Spleen (tissue), 7 donors: ENCODE measurements at regions not wholly inside any gene's neighbourhood (a gene's known extent, or its start where the extent isn't known, plus 50 kb on each side); places are given as distances from the start of the nearest gene placed in this dataset.
"Not testable (repeated sequence)": the region's sequence is repeated elsewhere in the genome, so short reads cannot be mapped to it uniquely, and the experiment has no call there.

ENCODE experiments used
- POLR2A ChIP-seq, 3 donors: fragments of 450-650 bp; IDR thresholded peaks; one replicate each; pipeline ENCODE4 v1.5.1; 2017; ENCODE audit warnings: antibody characterized with exemption in 3 of 3, mild to moderate bottlenecking in 1 of 3
- POLR2AphosphoS5 ChIP-seq, 3 donors: sonication (generic); formaldehyde crosslinking; IDR thresholded peaks; one replicate each; pipeline ENCODE4 v1.5.1; 2017; ENCODE audit warnings: antibody characterized with exemption in 3 of 3
- TF ChIP-seq, protein P1 (sequence below), 11 experiments: fragments of 200-600 bp in 7 of 11; fragments of 450-650 bp in 4 of 11; sonication (generic) in 4 of 11; IDR thresholded peaks in 8 of 11; conservative IDR thresholded peaks in 3 of 11; 1 replicate in 7 of 11; 2 replicates in 4 of 11; pipeline versions ENCODE4 v1.4.0 to v1.8.0; 2016 to 2021; ENCODE audit warnings: antibody characterized with exemption in 11 of 11, inconsistent platforms in 4 of 11, mild to moderate bottlenecking in 1 of 11
- donor health status: DM: no; HTN: no; CAD: no; lungs with moderate emphysema.
- donor health status: DM: no; HTN: no; CAD: no.
- donor health status: DM: no; HTN: no; CAD: no.

DNA sequence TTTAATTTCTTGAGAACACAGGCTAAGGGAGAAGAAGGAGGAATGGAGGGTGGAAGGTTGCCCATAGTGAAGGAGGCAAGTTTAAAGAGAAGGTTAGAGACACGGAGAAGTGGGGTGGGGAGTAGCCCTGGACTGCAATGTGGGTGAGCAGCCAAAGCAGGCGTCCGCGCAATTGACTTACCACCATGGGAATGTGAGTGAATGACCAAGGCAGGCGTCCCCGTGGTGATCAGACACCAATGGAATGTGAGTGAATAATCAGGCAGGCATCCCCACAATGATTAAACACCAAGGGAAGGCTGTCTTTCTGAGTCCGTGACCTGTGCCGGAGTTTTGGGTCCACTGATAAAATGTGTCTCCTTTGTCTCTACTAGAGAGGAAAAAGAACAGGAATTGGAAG lies 1223.1 kb downstream of the ARAP2 start:
- TF ChIP-seq, protein P1, sequence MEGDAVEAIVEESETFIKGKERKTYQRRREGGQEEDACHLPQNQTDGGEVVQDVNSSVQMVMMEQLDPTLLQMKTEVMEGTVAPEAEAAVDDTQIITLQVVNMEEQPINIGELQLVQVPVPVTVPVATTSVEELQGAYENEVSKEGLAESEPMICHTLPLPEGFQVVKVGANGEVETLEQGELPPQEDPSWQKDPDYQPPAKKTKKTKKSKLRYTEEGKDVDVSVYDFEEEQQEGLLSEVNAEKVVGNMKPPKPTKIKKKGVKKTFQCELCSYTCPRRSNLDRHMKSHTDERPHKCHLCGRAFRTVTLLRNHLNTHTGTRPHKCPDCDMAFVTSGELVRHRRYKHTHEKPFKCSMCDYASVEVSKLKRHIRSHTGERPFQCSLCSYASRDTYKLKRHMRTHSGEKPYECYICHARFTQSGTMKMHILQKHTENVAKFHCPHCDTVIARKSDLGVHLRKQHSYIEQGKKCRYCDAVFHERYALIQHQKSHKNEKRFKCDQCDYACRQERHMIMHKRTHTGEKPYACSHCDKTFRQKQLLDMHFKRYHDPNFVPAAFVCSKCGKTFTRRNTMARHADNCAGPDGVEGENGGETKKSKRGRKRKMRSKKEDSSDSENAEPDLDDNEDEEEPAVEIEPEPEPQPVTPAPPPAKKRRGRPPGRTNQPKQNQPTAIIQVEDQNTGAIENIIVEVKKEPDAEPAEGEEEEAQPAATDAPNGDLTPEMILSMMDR (IDR thresholded peaks at IDR 0.05 in 8 of 11, conservative IDR thresholded peaks at IDR 0.05 in 3 of 11) = not testable (repeated sequence)
- TF ChIP-seq POLR2AphosphoS5, POLR2A (IDR thresholded peaks at IDR 0.05): not testable (repeated sequence)
